RWPE1 (cell line): ENCODE measurements at regions not wholly inside any gene's neighbourhood (a gene's known extent, or its start where the extent isn't known, plus 50 kb on each side); places are given as distances from the start of the nearest gene placed in this dataset.

Experiments
- CTCF ChIA-PET: fragments of 350-600 bp; sonication (Branson Sonifier 250); formaldehyde crosslinking; extraction: SDS; loops from one replicate; lab custom pipeline; 2021; lab: Yijun Ruan, JAX
- POLR2A ChIA-PET: fragments of 400-600 bp; formaldehyde crosslinking; extraction: SDS; loops from one replicate; lab custom pipeline; 2020; ENCODE audit warnings: antibody characterized with exemption; ENCODE audit not compliant: low non-redundant PET; lab: Yijun Ruan, JAX
- DNase-seq: peaks from one replicate; pipeline ENCODE4 v3.0.0; 2012; ENCODE audit warnings: low spot score
- H3K27ac ChIP-seq: fragments of 450-650 bp; 2 replicates; pipeline ENCODE4 v1.5.1; 2017
- CTCF ChIP-seq: fragments of 450-650 bp; conservative IDR thresholded peaks from 2 replicates; pipeline ENCODE4 v1.5.1; 2017; ENCODE audit warnings: low read depth, mild to moderate bottlenecking

DNA sequence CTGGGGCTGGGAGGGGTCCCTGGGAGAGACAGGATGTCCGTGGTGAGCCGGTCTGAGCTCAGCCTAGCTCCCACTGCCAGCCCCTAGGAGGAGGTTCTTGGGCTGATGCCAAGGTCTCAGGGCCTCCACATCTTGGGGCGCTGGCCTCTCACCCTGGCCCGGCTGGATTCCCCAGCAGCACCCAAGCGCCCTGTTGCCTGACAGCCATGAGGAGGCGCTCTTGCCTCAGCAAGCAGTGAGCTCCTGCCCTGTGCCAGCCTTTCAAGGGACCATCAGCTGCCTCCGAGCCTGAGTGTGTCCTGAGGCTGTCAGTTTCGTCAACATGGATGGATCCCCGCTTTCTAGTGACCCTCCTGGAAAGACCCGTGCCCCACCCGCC lies 234.9 kb upstream of the CIBAR2 start:
- no peak overlapping the region; the same call in 1 of the 2 replicates for H3K27ac ChIP-seq
- CTCF ChIA-PET, result interaction anchor here (0.7 to 1.9 kb wide), 5 partner anchors 11 to 232 kb away, joined by 3 to 6 read pairs (median 5); no protein-coding TSS in a partner anchor
- no peak for TF ChIP-seq CTCF
- DNase-seq, result no peak
- POLR2A ChIA-PET, result interaction anchor here (1.2 kb wide), 1 partner anchor 14 kb away, joined by 5 read pairs; no protein-coding TSS in a partner anchor

- POLR2A ChIA-PET, result interaction anchor here (1.2 kb wide), 1 partner anchor 15 kb away, joined by 5 read pairs; no protein-coding TSS in a partner anchor
- CTCF ChIA-PET, result interaction anchor here (1.1 to 1.9 kb wide), 3 partner anchors 12 to 233 kb away, joined by 3 to 6 read pairs (median 5); no protein-coding TSS in a partner anchor
- DNase-seq, result no peak
- TF ChIP-seq CTCF, result no peak
- no peak overlapping the region for H3K27ac ChIP-seq
Observed at GRCh38 chr16:85348065-85348840, 236.0 kb upstream of the CIBAR2 start.

DNA sequence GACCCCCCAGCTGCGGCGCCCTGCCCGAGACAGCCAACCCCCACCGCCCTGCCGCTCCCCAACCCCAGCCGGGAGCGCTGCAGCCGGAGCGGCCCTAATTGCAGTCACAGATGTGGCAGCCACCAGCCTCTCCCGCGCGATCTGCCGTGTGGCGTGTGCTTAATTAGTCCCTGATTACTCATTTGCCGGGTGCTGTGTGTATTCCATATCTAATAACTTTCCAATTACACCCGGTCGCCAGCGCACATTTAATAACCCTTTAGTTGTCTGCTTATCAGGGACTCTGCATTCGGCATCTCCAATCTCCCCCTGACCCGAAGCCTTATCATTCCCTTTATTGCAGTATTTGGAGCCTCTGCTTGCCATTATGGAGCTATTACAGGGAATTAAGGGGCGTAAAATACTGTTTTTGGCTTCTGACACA lies 236.7 kb upstream of the CIBAR2 start:
- POLR2A ChIA-PET, result no interaction called here
- CTCF ChIA-PET, result interaction anchor here (1.9 kb wide), 1 partner anchor 13 kb away, joined by 5 read pairs; no protein-coding TSS in a partner anchor
- H3K27ac ChIP-seq, result peak overlapping the region; percentile 72; the same call in 1 of the 2 replicates
- no peak for DNase-seq
- no peak for TF ChIP-seq CTCF

- POLR2A ChIA-PET, result no interaction called here
- H3K27ac ChIP-seq, result peak overlapping the region; percentile 72
- DNase-seq, result no peak
- no peak for TF ChIP-seq CTCF
- CTCF ChIA-PET, result interaction anchor here (0.7 kb wide), 1 partner anchor 370 kb away, joined by 3 read pairs; no protein-coding TSS in a partner anchor
Observed at GRCh38 chr16:85349365-85350145, 237.3 kb upstream of the CIBAR2 start.

- TF ChIP-seq CTCF, result no peak
- DNase-seq, result no peak
- peak overlapping the region; percentile 72 for H3K27ac ChIP-seq
- CTCF ChIA-PET, result interaction anchor here (0.7 to 1.0 kb wide), 3 partner anchors 14 to 370 kb away, joined by 3 read pairs; no protein-coding TSS in a partner anchor
- POLR2A ChIA-PET, result no interaction called here
Observed at GRCh38 chr16:85350146-85350728, 238.0 kb upstream of the CIBAR2 start.
